ENCODE measurements at regions not wholly inside any gene's neighbourhood (a gene's known extent, or its start where the extent isn't known, plus 50 kb on each side); places are given as distances from the start of the nearest gene placed in this dataset.

DNA sequence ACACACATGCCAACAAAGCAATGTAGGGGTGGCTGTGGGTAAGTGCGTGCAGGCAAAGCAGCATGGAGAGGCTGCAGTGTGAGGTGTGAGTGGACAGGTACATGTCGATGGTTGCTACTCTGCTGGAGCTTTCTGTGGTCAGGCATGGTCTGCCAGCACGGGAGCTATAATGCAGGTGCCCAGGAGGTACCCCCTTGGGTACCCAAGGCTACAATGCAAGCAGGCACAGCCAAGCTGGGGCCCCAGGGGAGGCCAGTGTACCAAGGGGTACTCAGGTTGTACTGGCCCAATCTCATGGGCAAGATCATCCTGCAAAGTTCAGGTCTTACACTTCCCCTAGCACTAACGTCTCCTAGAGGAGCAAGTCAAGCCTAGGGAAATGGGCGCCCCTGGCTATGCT lies 58.4 kb upstream of the IRAK1BP1 start:
- no peak overlapping the region for H3K4me3 ChIP-seq (ENCODE audit: low read depth, low read length)
- no peak for TF ChIP-seq CTCF (IDR thresholded peaks at IDR 0.05; ENCODE audit: borderline replicate concordance, insufficient read depth, low read depth, low read length)

DNA sequence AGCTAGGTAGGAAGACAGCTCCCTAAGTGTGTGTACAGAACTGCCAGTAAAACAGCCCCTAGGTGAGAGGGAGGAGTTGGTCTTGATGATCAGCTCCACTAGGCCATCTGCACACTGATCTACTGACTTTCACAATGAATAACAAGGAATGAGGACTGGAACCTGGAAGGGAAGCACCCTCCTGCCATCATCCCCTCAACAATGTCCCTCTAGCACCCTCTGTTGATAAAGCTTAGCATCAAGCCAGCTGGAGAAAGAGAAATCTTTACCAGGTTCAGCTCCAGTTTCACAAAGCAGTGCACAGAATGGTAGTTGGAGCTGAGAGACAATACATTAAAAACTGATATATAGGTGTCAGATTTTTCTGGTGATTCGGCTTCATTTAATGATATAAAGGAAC lies 57.2 kb upstream of the IRAK1BP1 start:
- no peak overlapping the region for H3K4me3 ChIP-seq (ENCODE audit: low read depth, low read length)
- peak; percentile 33; the same call in 1 of the 2 replicates for TF ChIP-seq CTCF (IDR thresholded peaks at IDR 0.05; ENCODE audit: borderline replicate concordance, insufficient read depth, low read depth, low read length)

DNA sequence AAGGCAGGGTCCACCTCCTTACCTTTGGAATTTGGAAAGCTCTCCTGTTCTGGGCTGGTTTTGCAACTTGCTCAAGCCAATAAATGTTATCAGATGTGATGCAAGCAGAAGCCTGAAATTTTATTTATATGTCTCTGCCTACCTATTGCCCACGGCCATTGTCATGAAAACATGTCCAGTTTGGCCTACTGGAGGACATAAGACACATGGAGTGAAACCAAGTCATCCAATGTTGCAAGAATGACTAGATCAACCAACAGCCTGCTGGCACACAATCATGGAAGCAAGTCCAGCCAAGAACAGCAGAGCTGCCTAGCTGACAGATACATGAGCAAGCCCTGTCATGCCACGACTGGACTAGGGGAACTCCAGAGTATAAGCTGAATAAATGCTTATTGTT lies 56.7 kb upstream of the IRAK1BP1 start:
- no peak for TF ChIP-seq CTCF (IDR thresholded peaks at IDR 0.05; ENCODE audit: borderline replicate concordance, insufficient read depth, low read depth, low read length)
- no peak overlapping the region for H3K4me3 ChIP-seq (ENCODE audit: low read depth, low read length)
